Peyer's patch (tissue), 4 donors: ENCODE measurements at regions not wholly inside any gene's neighbourhood (a gene's known extent, or its start where the extent isn't known, plus 50 kb on each side); places are given as distances from the start of the nearest gene placed in this dataset.
"Not testable (repeated sequence)": the region's sequence is repeated elsewhere in the genome, so short reads cannot be mapped to it uniquely, and the experiment has no call there.

Experiments
- DNase-seq, 3 donors: peaks; one replicate each; pipeline ENCODE4 v3.0.0-alpha.2; 2017 to 2019
- H3K27ac ChIP-seq, 4 donors: fragments of 200-600 bp; sonication (generic); one replicate each; pipeline ENCODE4 v1.5.1; 2016 to 2019
- H3K27me3 ChIP-seq, 2 donors: fragments of 200-600 bp; sonication (generic); one replicate each; pipeline ENCODE4 v1.5.1; 2019
- H3K36me3 ChIP-seq, 3 donors: fragments of 200-600 bp; sonication (generic); one replicate each; pipeline ENCODE4 v1.5.1; 2016 to 2019
- H3K4me1 ChIP-seq, 4 donors: fragments of 200-600 bp; sonication (generic); one replicate each; pipeline ENCODE4 v1.5.1; 2016 to 2019
- H3K4me3 ChIP-seq, 4 donors: fragments of 200-600 bp; sonication (generic); 1 replicate in 3 of 4; 2 replicates in 1 of 4; pipeline ENCODE4 v1.5.1; 2016 to 2019; ENCODE audit warnings: mild to moderate bottlenecking in 1 of 4
- H3K9me3 ChIP-seq, 4 donors: fragments of 200-600 bp; sonication (generic); one replicate each; pipeline ENCODE4 v1.5.1; 2016 to 2019; ENCODE audit warnings: mild to moderate bottlenecking in 1 of 4
- CTCF ChIP-seq, 6 experiments: fragments of 450-650 bp in 4 of 6; fragments of 200-600 bp in 2 of 6; sonication (generic) in 1 of 6; IDR thresholded peaks; one replicate each; pipeline ENCODE4 v1.5.1; 2017 to 2019; ENCODE audit warnings: antibody characterized with exemption in 6 of 6, mild to moderate bottlenecking in 3 of 6, moderate library complexity in 1 of 6
- POLR2A ChIP-seq, 2 donors: fragments of 450-650 bp; IDR thresholded peaks; one replicate each; pipeline ENCODE4 v1.5.1; 2017; ENCODE audit warnings: antibody characterized with exemption in 2 of 2, mild to moderate bottlenecking in 2 of 2, moderate library complexity in 2 of 2

GRCh38 chr1:22208973-22209378 is 66.1 kb upstream of the WNT4 start:
- no peak for DNase-seq
- H3K4me1 ChIP-seq: no peaks in the 10 kb centered on the region
- peaks cover 0 to 5% of the 10 kb centered on the region in 2 donors for H3K27me3 ChIP-seq

GRCh38 chr1:22210176-22210575 is 67.3 kb upstream of the WNT4 start:
- TF ChIP-seq POLR2A (IDR thresholded peaks at IDR 0.05): no peak
- no peak for TF ChIP-seq CTCF (IDR thresholded peaks at IDR 0.05)
- Histone ChIP-seq H3K27ac (no peak overlapping the region), H3K4me1 (no peaks in the 10 kb centered on the region), H3K36me3 (no peaks in the 10 kb centered on the region), H3K27me3 (peaks cover 0 to 5% of the 10 kb centered on the region in 2 donors), H3K9me3 (no peaks in the 10 kb centered on the region), H3K4me3 (no peak overlapping the region)
- no peak for DNase-seq

More at GRCh38 chr1:22208973-22209378, 66.1 kb upstream of the WNT4 start:
- H3K27ac ChIP-seq: no peak overlapping the region
- no peak overlapping the region for H3K4me3 ChIP-seq
- H3K9me3 ChIP-seq: no peaks in the 10 kb centered on the region
- TF ChIP-seq POLR2A (IDR thresholded peaks at IDR 0.05) (no peak), CTCF (IDR thresholded peaks at IDR 0.05) (no peak)
- no peaks in the 10 kb centered on the region for H3K36me3 ChIP-seq

GRCh38 chr1:22210636-22211035 is 67.7 kb upstream of the WNT4 start:
- Histone ChIP-seq H3K9me3 (no peaks in the 10 kb centered on the region), H3K36me3 (no peaks in the 10 kb centered on the region), H3K4me1 (no peaks in the 10 kb centered on the region), H3K27me3 (peaks cover 0 to 5% of the 10 kb centered on the region in 2 donors), H3K4me3 (no peak overlapping the region), H3K27ac (no peak overlapping the region)
- TF ChIP-seq POLR2A (IDR thresholded peaks at IDR 0.05): no peak
- TF ChIP-seq CTCF (IDR thresholded peaks at IDR 0.05): no peak
- no peak for DNase-seq

- not testable (repeated sequence) for H3K9me3 ChIP-seq, H3K27me3 ChIP-seq, H3K27ac ChIP-seq
Measured at GRCh38 chr1:22211459-22211858, 68.6 kb upstream of the WNT4 start.

GRCh38 chr1:22212400-22213233 is 69.7 kb upstream of the WNT4 start:
- Histone ChIP-seq H3K9me3 (no peaks in the 10 kb centered on the region), H3K27me3 (peaks cover 0 to 5% of the 10 kb centered on the region in 2 donors), H3K27ac (no peak overlapping the region), H3K36me3 (no peaks in the 10 kb centered on the region), H3K4me3 (no peak overlapping the region), H3K4me1 (no peaks in the 10 kb centered on the region)
- no peak for DNase-seq
- TF ChIP-seq CTCF (IDR thresholded peaks at IDR 0.05) (no peak), POLR2A (IDR thresholded peaks at IDR 0.05) (no peak)

More at GRCh38 chr1:22211459-22211858, 68.6 kb upstream of the WNT4 start:
- H3K4me1 ChIP-seq, H3K4me3 ChIP-seq, DNase-seq, H3K36me3 ChIP-seq: not testable (repeated sequence)

GRCh38 chr1:22216210-22216883 is 73.5 kb upstream of the WNT4 start:
- TF ChIP-seq POLR2A (IDR thresholded peaks at IDR 0.05) (no peak), CTCF (IDR thresholded peaks at IDR 0.05) (no peak)
- Histone ChIP-seq H3K4me1 (no peaks in the 10 kb centered on the region), H3K27me3 (no peaks in the 10 kb centered on the region), H3K4me3 (no peak overlapping the region), H3K27ac (no peak overlapping the region), H3K9me3 (no peaks in the 10 kb centered on the region), H3K36me3 (no peaks in the 10 kb centered on the region)
- DNase-seq: no peak
